ENCODE measurements at regions not wholly inside any gene's neighbourhood (a gene's known extent, or its start where the extent isn't known, plus 50 kb on each side); places are given as distances from the start of the nearest gene placed in this dataset.

DNA sequence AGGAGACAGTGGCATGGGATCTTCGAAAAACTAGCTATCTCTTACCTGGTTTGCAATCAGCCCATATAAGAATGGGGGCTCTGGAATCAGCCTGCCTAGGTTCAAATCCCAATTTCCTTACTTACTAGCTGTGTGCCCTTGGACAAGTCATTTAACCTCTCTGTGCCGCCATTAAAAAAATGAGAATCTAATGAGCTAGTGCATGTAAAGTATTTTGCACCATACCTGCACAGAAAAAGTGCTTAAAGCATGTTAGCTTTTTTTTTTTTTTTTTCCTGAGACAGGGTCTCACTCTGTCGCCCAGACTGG, 181.8 kb downstream of the SHQ1 start:
- H3K4me3 ChIP-seq, result no peak overlapping the region
- peaks cover 0 to 25% (median 8%) of the 10 kb centered on the region in 4 donors for H3K4me1 ChIP-seq
- H3K9me3 ChIP-seq, result no peaks in the 10 kb centered on the region
- no peak for DNase-seq
- intact Hi-C loops (cut with DNase I; ENCODE audit: low total_unique reads), result no loop called here
- TF ChIP-seq, protein P1, sequence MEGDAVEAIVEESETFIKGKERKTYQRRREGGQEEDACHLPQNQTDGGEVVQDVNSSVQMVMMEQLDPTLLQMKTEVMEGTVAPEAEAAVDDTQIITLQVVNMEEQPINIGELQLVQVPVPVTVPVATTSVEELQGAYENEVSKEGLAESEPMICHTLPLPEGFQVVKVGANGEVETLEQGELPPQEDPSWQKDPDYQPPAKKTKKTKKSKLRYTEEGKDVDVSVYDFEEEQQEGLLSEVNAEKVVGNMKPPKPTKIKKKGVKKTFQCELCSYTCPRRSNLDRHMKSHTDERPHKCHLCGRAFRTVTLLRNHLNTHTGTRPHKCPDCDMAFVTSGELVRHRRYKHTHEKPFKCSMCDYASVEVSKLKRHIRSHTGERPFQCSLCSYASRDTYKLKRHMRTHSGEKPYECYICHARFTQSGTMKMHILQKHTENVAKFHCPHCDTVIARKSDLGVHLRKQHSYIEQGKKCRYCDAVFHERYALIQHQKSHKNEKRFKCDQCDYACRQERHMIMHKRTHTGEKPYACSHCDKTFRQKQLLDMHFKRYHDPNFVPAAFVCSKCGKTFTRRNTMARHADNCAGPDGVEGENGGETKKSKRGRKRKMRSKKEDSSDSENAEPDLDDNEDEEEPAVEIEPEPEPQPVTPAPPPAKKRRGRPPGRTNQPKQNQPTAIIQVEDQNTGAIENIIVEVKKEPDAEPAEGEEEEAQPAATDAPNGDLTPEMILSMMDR (IDR thresholded peaks at IDR 0.05), result no peak
- H3K27ac ChIP-seq, result no peak overlapping the region
- no peaks in the 10 kb centered on the region for H3K36me3 ChIP-seq
- H3K27me3 ChIP-seq, result peaks cover 0 to 2% of the 10 kb centered on the region in 2 donors

DNA sequence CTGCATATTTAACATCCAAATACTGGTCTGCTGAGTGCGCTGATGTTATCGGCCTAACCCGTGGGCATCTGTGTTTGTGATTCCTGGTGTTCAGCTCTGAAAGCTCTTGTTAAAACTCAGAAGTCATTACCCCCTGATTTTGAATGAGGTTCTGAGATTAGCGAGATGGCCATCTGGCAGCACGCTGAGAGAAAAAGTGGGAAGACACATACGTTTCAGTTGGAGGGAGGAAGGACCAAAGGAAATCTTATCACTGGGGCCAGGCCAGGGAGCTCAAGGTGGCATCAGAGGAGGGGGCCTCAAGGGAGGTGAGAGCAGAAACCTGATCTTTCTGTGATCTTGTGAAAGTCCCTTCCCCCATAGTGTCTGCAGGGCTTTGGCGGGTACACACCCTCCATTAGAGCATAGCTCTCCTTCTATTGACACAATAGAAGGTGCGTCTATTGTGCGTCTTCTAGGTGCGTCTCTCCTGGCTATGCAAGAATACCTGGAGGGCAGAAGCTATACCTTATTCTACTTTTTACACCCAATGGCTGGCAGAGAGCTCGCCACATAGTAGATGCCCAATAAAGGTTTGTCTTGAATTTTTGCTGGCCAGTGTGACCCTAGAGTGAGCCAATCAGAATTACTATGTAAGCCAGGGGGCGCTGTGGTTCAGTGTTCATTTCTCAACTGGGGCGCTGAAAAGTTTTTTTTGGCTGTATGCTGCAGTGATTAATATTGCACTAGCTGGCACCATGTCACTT, 182.4 kb downstream of the SHQ1 start:
- Histone ChIP-seq H3K36me3 (no peaks in the 10 kb centered on the region), H3K4me1 (peaks cover 0 to 31% (median 13%) of the 10 kb centered on the region in 4 donors), H3K27me3 (peaks cover 0 to 2% of the 10 kb centered on the region in 2 donors), H3K27ac (no peak overlapping the region), H3K9me3 (no peaks in the 10 kb centered on the region), H3K4me3 (no peak overlapping the region)
- intact Hi-C loops (cut with DNase I; ENCODE audit: low total_unique reads), result no loop called here
- DNase-seq, result no peak
- TF ChIP-seq, protein P1 (IDR thresholded peaks at IDR 0.05), result peak; percentile 21 to 26

DNA sequence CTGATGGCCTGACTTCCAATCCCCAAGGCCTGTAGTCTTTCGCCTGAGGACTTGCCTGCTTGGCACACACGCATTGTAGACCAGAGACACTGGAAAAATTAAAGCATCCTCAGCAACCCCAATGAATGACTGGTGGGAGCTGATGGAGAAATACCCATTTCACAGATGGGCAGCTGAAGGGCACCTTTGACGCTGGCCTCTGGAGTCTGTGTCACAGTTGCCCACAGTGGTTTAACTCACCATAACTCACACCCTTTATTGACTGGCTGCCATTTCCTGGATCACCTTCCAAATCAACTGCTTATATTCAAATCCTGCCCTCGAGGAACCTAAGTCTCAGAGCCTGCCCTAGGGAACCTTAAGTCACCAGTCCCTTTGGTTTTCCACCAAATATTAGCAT, 183.1 kb downstream of the SHQ1 start:
- no peak overlapping the region for H3K4me3 ChIP-seq
- H3K9me3 ChIP-seq, result no peaks in the 10 kb centered on the region
- intact Hi-C loops (cut with DNase I; ENCODE audit: low total_unique reads), result no loop called here
- H3K27me3 ChIP-seq, result no peaks in the 10 kb centered on the region
- DNase-seq, result no peak
- TF ChIP-seq, protein P1 (IDR thresholded peaks at IDR 0.05), result no peak
- H3K4me1 ChIP-seq, result peaks cover 0 to 36% (median 20%) of the 10 kb centered on the region in 4 donors
- peak overlapping the region; percentile 19 to 32 for H3K27ac ChIP-seq
- H3K36me3 ChIP-seq, result no peaks in the 10 kb centered on the region

DNA sequence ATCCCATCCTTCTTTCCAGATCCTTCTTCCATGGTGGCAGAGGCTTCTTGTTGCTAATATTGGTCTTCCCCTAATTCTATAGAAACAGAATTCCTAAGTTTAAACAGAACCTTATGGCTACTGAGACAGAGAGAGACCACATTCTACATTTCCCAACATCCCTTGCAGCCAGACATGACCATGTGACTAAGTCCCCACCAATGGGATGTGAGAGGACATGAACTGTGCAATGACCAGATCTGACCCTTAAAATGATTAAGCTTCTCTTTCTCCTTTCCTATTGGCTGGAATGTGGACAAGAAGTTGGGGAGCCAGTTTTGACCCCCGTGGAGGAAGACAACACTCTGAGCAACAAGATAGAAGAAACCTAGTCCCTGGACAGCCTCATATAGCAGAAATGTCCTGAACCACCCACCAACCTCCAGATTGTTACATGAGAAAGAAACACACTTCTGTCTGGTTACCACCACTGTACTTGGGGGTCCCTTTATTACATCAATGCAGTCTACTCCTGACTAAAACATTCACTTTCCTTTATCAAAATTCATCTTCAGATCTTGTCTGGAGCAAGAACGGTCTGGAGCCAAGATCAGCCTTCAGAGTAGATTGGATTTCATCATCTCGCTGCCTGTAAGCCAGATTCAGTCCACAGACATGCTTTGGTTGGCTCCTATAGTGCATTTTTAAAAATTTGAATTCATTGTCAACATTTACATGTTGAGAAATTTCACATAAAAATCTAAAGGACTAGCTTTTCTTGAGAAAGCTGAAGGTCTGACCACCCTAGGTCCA, 183.9 kb downstream of the SHQ1 start:
- Histone ChIP-seq H3K36me3 (no peaks in the 10 kb centered on the region), H3K4me3 (no peak overlapping the region), H3K9me3 (no peaks in the 10 kb centered on the region), H3K4me1 (peaks cover 0 to 36% (median 22%) of the 10 kb centered on the region in 4 donors), H3K27me3 (no peaks in the 10 kb centered on the region), H3K27ac (peak overlapping the region; percentile 19 to 32)
- intact Hi-C loops (cut with DNase I; ENCODE audit: low total_unique reads), result no loop called here
- TF ChIP-seq, protein P1 (IDR thresholded peaks at IDR 0.05), result no peak
- DNase-seq, result no peak

DNA sequence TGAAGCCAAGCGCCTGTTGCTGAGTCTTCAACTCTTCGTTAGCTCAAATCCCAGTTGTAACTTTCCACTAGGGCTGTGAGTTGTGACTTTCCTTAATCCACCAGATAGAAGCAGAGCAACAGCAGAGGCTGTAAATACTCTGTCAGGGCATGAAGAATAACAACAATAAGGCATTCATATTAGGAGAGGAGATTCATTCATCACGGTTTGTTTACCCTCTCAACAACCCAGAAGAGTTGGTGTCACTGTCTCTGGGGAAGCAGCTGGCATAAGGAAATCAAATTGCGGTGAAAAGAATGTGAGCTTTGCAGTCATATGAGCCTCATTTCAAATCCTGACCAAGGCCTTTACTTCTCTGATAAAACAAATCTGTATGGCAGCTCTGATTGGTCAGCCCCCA, 184.8 kb downstream of the SHQ1 start:
- H3K4me1 ChIP-seq, result peaks cover 0 to 36% (median 22%) of the 10 kb centered on the region in 4 donors
- no peaks in the 10 kb centered on the region for H3K27me3 ChIP-seq
- no peaks in the 10 kb centered on the region for H3K9me3 ChIP-seq
- intact Hi-C loops (cut with DNase I; ENCODE audit: low total_unique reads), result no loop called here
- no peak overlapping the region for H3K4me3 ChIP-seq
- no peak overlapping the region for H3K27ac ChIP-seq
- DNase-seq, result no peak
- no peaks in the 10 kb centered on the region for H3K36me3 ChIP-seq
- TF ChIP-seq, protein P1 (IDR thresholded peaks at IDR 0.05), result no peak

Data from tibial artery (tissue), 4 donors.